ENCODE measurements at regions not wholly inside any gene's neighbourhood (a gene's known extent, or its start where the extent isn't known, plus 50 kb on each side); places are given as distances from the start of the nearest gene placed in this dataset.
A peak's percentile ranks its signal among the peaks of the same experiment; 100 is the strongest.
"Not testable (repeated sequence)": the region's sequence is repeated elsewhere in the genome, so short reads cannot be mapped to it uniquely, and the experiment has no call there.

- Mint-ChIP-seq H3K4me3 (no peak overlapping the region), H3K36me3 (ENCODE audit: low read depth) (no peaks in the 10 kb centered on the region), H3K27ac (no peak overlapping the region), H3K4me1 (no peaks in the 10 kb centered on the region), H3K27me3 (ENCODE audit: low read depth) (peaks cover 14% of the 10 kb centered on the region), H3K9me3 (no peaks in the 10 kb centered on the region)
- TF ChIP-seq, protein P1, sequence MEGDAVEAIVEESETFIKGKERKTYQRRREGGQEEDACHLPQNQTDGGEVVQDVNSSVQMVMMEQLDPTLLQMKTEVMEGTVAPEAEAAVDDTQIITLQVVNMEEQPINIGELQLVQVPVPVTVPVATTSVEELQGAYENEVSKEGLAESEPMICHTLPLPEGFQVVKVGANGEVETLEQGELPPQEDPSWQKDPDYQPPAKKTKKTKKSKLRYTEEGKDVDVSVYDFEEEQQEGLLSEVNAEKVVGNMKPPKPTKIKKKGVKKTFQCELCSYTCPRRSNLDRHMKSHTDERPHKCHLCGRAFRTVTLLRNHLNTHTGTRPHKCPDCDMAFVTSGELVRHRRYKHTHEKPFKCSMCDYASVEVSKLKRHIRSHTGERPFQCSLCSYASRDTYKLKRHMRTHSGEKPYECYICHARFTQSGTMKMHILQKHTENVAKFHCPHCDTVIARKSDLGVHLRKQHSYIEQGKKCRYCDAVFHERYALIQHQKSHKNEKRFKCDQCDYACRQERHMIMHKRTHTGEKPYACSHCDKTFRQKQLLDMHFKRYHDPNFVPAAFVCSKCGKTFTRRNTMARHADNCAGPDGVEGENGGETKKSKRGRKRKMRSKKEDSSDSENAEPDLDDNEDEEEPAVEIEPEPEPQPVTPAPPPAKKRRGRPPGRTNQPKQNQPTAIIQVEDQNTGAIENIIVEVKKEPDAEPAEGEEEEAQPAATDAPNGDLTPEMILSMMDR (IDR thresholded peaks at IDR 0.05; ENCODE audit: unreplicated experiment in 3 of 3): no peak
Measured at GRCh38 chr16:26985100-26986065, 81.3 kb upstream of the C16orf82 start.

- Mint-ChIP-seq H3K27ac (no peak overlapping the region), H3K27me3 (ENCODE audit: low read depth) (peaks cover 18% of the 10 kb centered on the region), H3K4me1 (no peaks in the 10 kb centered on the region), H3K4me3 (no peak overlapping the region), H3K9me3 (no peaks in the 10 kb centered on the region), H3K36me3 (ENCODE audit: low read depth) (no peaks in the 10 kb centered on the region)
- TF ChIP-seq, protein P1 (IDR thresholded peaks at IDR 0.05; ENCODE audit: unreplicated experiment in 3 of 3): no peak
Measured at GRCh38 chr16:26987597-26988010, 79.1 kb upstream of the C16orf82 start.

- H3K27ac Mint-ChIP-seq: no peak overlapping the region
- no peaks in the 10 kb centered on the region for H3K9me3 Mint-ChIP-seq
- TF ChIP-seq, protein P1 (IDR thresholded peaks at IDR 0.05; ENCODE audit: unreplicated experiment in 3 of 3): no peak
- no peaks in the 10 kb centered on the region for H3K36me3 Mint-ChIP-seq (ENCODE audit: low read depth)
- no peaks in the 10 kb centered on the region for H3K4me1 Mint-ChIP-seq
- no peak overlapping the region for H3K4me3 Mint-ChIP-seq
- peaks cover 23% of the 10 kb centered on the region for H3K27me3 Mint-ChIP-seq (ENCODE audit: low read depth)
Measured at GRCh38 chr16:26988186-26988585, 78.5 kb upstream of the C16orf82 start.

DNA sequence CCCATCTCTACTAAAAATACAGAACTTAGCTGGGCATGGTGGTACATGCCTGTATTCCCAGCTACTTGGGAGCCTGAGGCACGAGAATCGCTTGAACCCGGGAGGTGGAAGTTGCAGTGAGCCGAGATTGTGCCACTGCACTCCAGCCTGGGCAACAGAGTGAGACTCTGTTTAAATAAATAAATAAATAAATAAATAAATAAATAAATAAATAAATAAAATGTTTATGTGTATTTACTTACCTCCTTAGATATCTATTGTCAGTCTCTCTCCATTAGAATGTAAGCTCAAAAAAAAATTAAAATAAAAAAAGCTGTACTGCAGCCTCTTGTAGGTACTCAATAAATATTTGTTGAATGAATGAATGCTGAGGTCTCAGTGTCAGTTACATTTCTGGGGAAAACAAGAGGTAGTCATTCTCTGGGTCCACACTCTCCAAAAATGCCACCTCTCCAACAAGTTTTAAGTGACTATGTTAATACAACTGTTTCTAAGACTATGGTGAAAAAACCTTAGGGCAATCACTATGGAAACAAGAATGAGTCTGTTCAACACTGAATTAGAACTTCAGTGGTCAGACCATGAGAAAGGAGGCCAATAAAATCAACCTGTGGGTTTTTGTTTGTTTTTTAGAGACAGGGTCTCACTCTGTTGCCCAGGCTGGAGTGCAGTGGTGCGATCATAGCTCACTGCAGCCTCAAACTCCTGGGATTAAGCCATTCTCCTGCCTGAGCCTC lies 76.2 kb upstream of the C16orf82 start:
- not testable (repeated sequence) for H3K4me3 Mint-ChIP-seq; H3K27ac Mint-ChIP-seq; H3K9me3 Mint-ChIP-seq; H3K36me3 Mint-ChIP-seq (ENCODE audit: low read depth)
- Mint-ChIP-seq H3K27me3 (ENCODE audit: low read depth) (peaks cover 30% of the 10 kb centered on the region), H3K4me1 (peaks cover 11% of the 10 kb centered on the region)

DNA sequence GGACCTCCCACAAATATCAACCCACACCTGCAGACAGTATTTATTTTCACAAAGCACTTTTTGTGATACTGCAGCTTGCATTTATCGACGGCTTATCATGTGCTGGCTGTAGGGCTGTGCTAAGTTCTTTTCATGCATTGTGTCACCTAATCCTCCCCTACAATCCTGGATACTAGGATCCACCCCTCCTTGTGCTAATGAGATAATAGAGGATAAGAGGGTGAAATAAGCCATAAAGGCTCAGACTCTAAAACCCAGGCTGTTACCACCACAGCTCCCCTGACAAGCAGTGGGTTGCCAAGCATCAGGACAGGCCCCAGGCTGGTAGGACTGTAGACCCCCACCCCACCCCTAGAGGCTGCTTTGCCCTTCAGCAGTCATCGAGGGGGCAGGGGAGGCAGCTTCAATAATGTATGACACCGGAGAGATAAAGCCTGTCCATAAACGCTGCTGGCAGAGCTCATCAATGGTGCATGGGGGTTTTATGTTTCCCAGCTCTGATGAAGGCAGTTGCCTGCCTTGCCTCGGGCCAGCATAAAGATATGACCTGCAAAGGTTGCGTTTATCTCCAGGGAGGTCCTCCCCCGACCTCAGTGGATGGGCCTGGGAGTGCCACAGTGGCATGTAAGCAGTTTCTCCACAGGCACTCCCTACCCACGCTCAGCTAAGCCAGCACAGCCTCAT lies 73.9 kb upstream of the C16orf82 start:
- Mint-ChIP-seq H3K27me3 (ENCODE audit: low read depth) (peaks cover 24% of the 10 kb centered on the region), H3K27ac (no peak overlapping the region), H3K4me1 (peaks cover 11% of the 10 kb centered on the region), H3K36me3 (ENCODE audit: low read depth) (no peaks in the 10 kb centered on the region), H3K9me3 (peaks cover 4% of the 10 kb centered on the region), H3K4me3 (no peak overlapping the region)
- TF ChIP-seq, protein P1 (IDR thresholded peaks at IDR 0.05; ENCODE audit: unreplicated experiment in 3 of 3): no peak

DNA sequence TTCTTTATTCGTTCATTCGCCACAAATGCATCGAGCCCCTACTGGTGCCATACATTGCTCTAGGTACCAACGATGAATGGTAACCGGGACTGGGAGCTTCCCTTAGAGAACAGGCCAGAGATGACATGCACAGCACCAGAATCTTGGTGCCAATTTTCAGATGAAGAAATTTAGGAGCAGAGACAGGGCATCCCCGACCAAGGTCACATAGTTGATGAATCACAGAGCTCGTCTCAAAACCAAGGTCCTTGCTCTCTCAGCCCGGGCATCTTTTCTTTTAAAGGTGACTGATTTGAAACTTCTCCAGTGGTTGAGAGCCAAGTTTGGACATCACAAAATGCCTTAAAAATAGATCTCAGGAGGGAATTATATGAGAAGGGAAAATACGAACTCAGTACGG lies 73.2 kb upstream of the C16orf82 start:
- peaks cover 24% of the 10 kb centered on the region for H3K27me3 Mint-ChIP-seq (ENCODE audit: low read depth)
- H3K4me1 Mint-ChIP-seq: peaks cover 11% of the 10 kb centered on the region
- peak overlapping the region in 1 of 3 experiments; percentile 8 for H3K27ac Mint-ChIP-seq
- H3K9me3 Mint-ChIP-seq: peaks cover 6% of the 10 kb centered on the region
- TF ChIP-seq, protein P1 (IDR thresholded peaks at IDR 0.05; ENCODE audit: unreplicated experiment in 3 of 3): no peak
- no peaks in the 10 kb centered on the region for H3K36me3 Mint-ChIP-seq (ENCODE audit: low read depth)
- no peak overlapping the region for H3K4me3 Mint-ChIP-seq
